ENCODE measurements at regions not wholly inside any gene's neighbourhood (a gene's known extent, or its start where the extent isn't known, plus 50 kb on each side); places are given as distances from the start of the nearest gene placed in this dataset.

DNA sequence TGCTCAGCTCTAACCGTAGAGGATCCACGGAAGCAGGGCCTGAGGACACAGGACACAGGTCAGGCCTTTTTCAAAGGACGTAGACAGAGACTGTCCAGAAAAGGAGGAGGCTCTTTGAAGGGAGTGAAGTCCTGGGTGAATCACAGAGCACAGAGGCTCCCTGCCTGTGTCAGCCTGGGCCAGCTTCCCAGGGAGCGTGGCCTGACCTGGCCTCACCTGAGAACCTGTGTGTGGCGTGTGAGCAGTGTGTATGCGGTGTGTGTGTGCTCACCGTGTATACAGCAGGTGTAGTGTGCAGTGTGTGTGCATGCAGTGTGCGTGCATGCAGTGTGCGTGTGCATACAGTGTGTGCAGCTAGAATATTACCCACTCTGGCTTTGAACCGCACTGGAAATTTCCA is 56.0 kb upstream of the FNDC1 start:
- no peak overlapping the region for H3K27ac ChIP-seq (ENCODE audit: extremely low read depth, low read depth, low read length)
- no peaks in the 10 kb centered on the region for H3K36me3 ChIP-seq (ENCODE audit: control insufficient read depth in 2 of 2, insufficient read depth in 1 of 2, low read length in 2 of 2)
- CTCF ChIA-PET = interaction anchor here (0.8 to 5.7 kb wide), 6 partner anchors 9 to 541 kb away, joined by 3 to 37 read pairs (median 4); no protein-coding TSS in a partner anchor
- TF ChIP-seq, protein P1, sequence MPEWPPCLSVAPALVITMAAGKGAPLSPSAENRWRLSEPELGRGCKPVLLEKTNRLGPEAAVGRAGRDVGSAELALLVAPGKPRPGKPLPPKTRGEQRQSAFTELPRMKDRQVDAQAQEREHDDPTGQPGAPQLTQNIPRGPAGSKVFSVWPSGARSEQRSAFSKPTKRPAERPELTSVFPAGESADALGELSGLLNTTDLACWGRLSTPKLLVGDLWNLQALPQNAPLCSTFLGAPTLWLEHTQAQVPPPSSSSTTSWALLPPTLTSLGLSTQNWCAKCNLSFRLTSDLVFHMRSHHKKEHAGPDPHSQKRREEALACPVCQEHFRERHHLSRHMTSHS (tag by site-specific recombination; IDR thresholded peaks at IDR 0.05) = no peak
- TF ChIP-seq ZNF514 (tag by site-specific recombination; IDR thresholded peaks at IDR 0.05) (no peak), ZNF175 (tag by site-specific recombination; IDR thresholded peaks at IDR 0.05) (no peak), HOXD13 (CRISPR knock-in tag; IDR thresholded peaks at IDR 0.05; ENCODE audit: borderline replicate concordance) (no peak), ZNF830 (tag by site-specific recombination; IDR thresholded peaks at IDR 0.05; ENCODE audit: low read depth) (no peak), ZNF354C (tag by site-specific recombination; IDR thresholded peaks at IDR 0.05; ENCODE audit: borderline replicate concordance, low read depth) (no peak), ZNF341 (tag by site-specific recombination; IDR thresholded peaks at IDR 0.05; ENCODE audit: low read depth) (no peak), ZNF19 (tag by site-specific recombination; IDR thresholded peaks at IDR 0.05; ENCODE audit: low read depth) (no peak), ZNF843 (tag by site-specific recombination; IDR thresholded peaks at IDR 0.05) (no peak), ZBTB17 (tag by site-specific recombination; IDR thresholded peaks at IDR 0.05) (no peak), ZSCAN30 (tag by site-specific recombination; IDR thresholded peaks at IDR 0.05) (no peak), SP2 (tag by site-specific recombination; IDR thresholded peaks at IDR 0.05) (no peak), WT1 (tag by site-specific recombination; IDR thresholded peaks at IDR 0.05) (no peak), OSR2 (tag by site-specific recombination; IDR thresholded peaks at IDR 0.05) (no peak), ZNF23 (tag by site-specific recombination; IDR thresholded peaks at IDR 0.05; ENCODE audit: borderline replicate concordance) (no peak), OVOL3 (tag by site-specific recombination; IDR thresholded peaks at IDR 0.05) (no peak)
- TF ChIP-seq, protein P2, sequence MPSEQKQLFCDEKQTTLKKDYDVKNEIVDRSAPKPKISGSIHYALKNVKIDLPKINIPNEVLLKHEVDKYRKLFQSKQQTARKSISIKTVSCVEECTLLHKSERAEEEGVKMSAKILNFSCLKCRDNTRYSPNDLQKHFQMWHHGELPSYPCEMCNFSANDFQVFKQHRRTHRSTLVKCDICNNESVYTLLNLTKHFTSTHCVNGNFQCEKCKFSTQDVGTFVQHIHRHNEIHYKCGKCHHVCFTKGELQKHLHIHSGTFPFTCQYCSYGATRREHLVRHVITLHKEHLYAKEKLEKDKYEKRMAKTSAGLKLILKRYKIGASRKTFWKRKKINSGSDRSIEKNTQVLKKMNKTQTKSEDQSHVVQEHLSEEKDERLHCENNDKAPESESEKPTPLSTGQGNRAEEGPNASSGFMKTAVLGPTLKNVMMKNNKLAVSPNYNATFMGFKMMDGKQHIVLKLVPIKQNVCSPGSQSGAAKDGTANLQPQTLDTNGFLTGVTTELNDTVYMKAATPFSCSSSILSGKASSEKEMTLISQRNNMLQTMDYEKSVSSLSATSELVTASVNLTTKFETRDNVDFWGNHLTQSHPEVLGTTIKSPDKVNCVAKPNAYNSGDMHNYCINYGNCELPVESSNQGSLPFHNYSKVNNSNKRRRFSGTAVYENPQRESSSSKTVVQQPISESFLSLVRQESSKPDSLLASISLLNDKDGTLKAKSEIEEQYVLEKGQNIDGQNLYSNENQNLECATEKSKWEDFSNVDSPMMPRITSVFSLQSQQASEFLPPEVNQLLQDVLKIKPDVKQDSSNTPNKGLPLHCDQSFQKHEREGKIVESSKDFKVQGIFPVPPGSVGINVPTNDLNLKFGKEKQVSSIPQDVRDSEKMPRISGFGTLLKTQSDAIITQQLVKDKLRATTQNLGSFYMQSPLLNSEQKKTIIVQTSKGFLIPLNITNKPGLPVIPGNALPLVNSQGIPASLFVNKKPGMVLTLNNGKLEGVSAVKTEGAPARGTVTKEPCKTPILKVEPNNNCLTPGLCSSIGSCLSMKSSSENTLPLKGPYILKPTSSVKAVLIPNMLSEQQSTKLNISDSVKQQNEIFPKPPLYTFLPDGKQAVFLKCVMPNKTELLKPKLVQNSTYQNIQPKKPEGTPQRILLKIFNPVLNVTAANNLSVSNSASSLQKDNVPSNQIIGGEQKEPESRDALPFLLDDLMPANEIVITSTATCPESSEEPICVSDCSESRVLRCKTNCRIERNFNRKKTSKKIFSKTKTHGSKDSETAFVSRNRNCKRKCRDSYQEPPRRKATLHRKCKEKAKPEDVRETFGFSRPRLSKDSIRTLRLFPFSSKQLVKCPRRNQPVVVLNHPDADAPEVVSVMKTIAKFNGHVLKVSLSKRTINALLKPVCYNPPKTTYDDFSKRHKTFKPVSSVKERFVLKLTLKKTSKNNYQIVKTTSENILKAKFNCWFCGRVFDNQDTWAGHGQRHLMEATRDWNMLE (tag by site-specific recombination; conservative IDR thresholded peaks at IDR 0.05; ENCODE audit: low read depth) = no peak
- TF ChIP-seq, protein P3, sequence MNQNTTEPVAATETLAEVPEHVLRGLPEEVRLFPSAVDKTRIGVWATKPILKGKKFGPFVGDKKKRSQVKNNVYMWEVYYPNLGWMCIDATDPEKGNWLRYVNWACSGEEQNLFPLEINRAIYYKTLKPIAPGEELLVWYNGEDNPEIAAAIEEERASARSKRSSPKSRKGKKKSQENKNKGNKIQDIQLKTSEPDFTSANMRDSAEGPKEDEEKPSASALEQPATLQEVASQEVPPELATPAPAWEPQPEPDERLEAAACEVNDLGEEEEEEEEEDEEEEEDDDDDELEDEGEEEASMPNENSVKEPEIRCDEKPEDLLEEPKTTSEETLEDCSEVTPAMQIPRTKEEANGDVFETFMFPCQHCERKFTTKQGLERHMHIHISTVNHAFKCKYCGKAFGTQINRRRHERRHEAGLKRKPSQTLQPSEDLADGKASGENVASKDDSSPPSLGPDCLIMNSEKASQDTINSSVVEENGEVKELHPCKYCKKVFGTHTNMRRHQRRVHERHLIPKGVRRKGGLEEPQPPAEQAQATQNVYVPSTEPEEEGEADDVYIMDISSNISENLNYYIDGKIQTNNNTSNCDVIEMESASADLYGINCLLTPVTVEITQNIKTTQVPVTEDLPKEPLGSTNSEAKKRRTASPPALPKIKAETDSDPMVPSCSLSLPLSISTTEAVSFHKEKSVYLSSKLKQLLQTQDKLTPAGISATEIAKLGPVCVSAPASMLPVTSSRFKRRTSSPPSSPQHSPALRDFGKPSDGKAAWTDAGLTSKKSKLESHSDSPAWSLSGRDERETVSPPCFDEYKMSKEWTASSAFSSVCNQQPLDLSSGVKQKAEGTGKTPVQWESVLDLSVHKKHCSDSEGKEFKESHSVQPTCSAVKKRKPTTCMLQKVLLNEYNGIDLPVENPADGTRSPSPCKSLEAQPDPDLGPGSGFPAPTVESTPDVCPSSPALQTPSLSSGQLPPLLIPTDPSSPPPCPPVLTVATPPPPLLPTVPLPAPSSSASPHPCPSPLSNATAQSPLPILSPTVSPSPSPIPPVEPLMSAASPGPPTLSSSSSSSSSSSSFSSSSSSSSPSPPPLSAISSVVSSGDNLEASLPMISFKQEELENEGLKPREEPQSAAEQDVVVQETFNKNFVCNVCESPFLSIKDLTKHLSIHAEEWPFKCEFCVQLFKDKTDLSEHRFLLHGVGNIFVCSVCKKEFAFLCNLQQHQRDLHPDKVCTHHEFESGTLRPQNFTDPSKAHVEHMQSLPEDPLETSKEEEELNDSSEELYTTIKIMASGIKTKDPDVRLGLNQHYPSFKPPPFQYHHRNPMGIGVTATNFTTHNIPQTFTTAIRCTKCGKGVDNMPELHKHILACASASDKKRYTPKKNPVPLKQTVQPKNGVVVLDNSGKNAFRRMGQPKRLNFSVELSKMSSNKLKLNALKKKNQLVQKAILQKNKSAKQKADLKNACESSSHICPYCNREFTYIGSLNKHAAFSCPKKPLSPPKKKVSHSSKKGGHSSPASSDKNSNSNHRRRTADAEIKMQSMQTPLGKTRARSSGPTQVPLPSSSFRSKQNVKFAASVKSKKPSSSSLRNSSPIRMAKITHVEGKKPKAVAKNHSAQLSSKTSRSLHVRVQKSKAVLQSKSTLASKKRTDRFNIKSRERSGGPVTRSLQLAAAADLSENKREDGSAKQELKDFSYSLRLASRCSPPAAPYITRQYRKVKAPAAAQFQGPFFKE (tag by site-specific recombination; IDR thresholded peaks at IDR 0.05; ENCODE audit: borderline replicate concordance) = no peak
- POLR2A ChIA-PET = no interaction called here
- H3K4me3 ChIP-seq (ENCODE audit: low read depth, low read length) = no peak overlapping the region
- no peaks in the 10 kb centered on the region for H3K4me1 ChIP-seq (ENCODE audit: control insufficient read depth, insufficient read depth, low read length)
- no peaks in the 10 kb centered on the region for H3K9me3 ChIP-seq (ENCODE audit: control insufficient read depth, insufficient read depth, low read depth, low read length)

Data from HEK293 (cell line).